Astrocyte (in vitro differentiated cells and primary cell): ENCODE measurements at regions not wholly inside any gene's neighbourhood (a gene's known extent, or its start where the extent isn't known, plus 50 kb on each side); places are given as distances from the start of the nearest gene placed in this dataset.

Experiments used
- DNase-seq: peaks from one replicate; pipeline ENCODE4 v3.0.0-alpha.2; 2010; ENCODE audit warnings: low read depth
- FAIRE-seq: peaks from 2 replicates; lab custom pipeline; 2011; peaks lifted over from hg19 to GRCh38; lab: Jason Lieb, UNC
- H2AFZ ChIP-seq: 2 replicates; pipeline ENCODE4 v1.6.0; 2012; ENCODE audit warnings: low read depth, low read length, inconsistent platforms
- H3K27ac ChIP-seq: 2 replicates; pipeline ENCODE4 v1.5.1; 2011; ENCODE audit warnings: low read depth, low read length, inconsistent platforms
- H3K27me3 ChIP-seq: 2 replicates; pipeline ENCODE4 v1.6.0; 2011; ENCODE audit warnings: low read length, inconsistent platforms; ENCODE audit not compliant: insufficient read depth
- H3K36me3 ChIP-seq: 2 replicates; pipeline ENCODE4 v1.5.1; 2011; ENCODE audit warnings: low read length, inconsistent platforms; ENCODE audit not compliant: insufficient read depth
- H3K4me1 ChIP-seq: 2 replicates; pipeline ENCODE4 v1.5.1; 2011; ENCODE audit warnings: low read length, inconsistent platforms; ENCODE audit not compliant: insufficient read depth
- H3K4me2 ChIP-seq: 2 replicates; pipeline ENCODE4 v1.6.0; 2012; ENCODE audit warnings: low read length, inconsistent platforms
- H3K4me3 ChIP-seq: 2 replicates; pipeline ENCODE4 v1.5.1; 2011; ENCODE audit warnings: low read depth, mild to moderate bottlenecking, low read length, inconsistent platforms; ENCODE audit not compliant: insufficient read depth
- H3K79me2 ChIP-seq: 2 replicates; pipeline ENCODE4 v1.6.0; 2012; ENCODE audit warnings: mild to moderate bottlenecking, low read length, inconsistent platforms; ENCODE audit not compliant: insufficient read depth
- H3K9ac ChIP-seq: 2 replicates; pipeline ENCODE4 v1.6.0; 2012; ENCODE audit warnings: mild to moderate bottlenecking, low read length, inconsistent platforms
- H3K9me3 ChIP-seq: 2 replicates; pipeline ENCODE4 v1.5.1; 2012; ENCODE audit warnings: low read depth, mild to moderate bottlenecking, low read length, inconsistent platforms; ENCODE audit not compliant: insufficient read depth
- H4K20me1 ChIP-seq: 2 replicates; pipeline ENCODE4 v1.6.0; 2012; ENCODE audit warnings: low read length, inconsistent platforms; ENCODE audit not compliant: insufficient read depth
- H3K27ac Mint-ChIP-seq: one replicate; pipeline ENCODE4 v1.8.0; 2021; ENCODE audit warnings: mild to moderate bottlenecking, mixed read lengths; ENCODE audit not compliant: unreplicated experiment
- H3K27me3 Mint-ChIP-seq: one replicate; pipeline ENCODE4 v1.8.0; 2021; ENCODE audit warnings: low read depth, mixed read lengths; ENCODE audit not compliant: unreplicated experiment
- H3K36me3 Mint-ChIP-seq: one replicate; pipeline ENCODE4 v1.8.0; 2021; ENCODE audit warnings: low read depth, mixed read lengths; ENCODE audit not compliant: unreplicated experiment
- H3K4me1 Mint-ChIP-seq: one replicate; pipeline ENCODE4 v1.8.0; 2021; ENCODE audit warnings: low read depth, mixed read lengths; ENCODE audit not compliant: unreplicated experiment
- H3K4me3 Mint-ChIP-seq: one replicate; pipeline ENCODE4 v1.8.0; 2021; ENCODE audit warnings: mild to moderate bottlenecking, moderate library complexity, mixed read lengths; ENCODE audit not compliant: unreplicated experiment
- H3K9me3 Mint-ChIP-seq: one replicate; pipeline ENCODE4 v1.8.0; 2021; ENCODE audit warnings: mild to moderate bottlenecking, mixed read lengths; ENCODE audit not compliant: unreplicated experiment
- EZH2 ChIP-seq: IDR thresholded peaks from 2 replicates; pipeline ENCODE4 v1.6.1; 2012; ENCODE audit warnings: mild to moderate bottlenecking, low read length, inconsistent platforms; ENCODE audit not compliant: insufficient read depth
- TF ChIP-seq, protein P1 (sequence below): IDR thresholded peaks from 2 replicates; pipeline ENCODE4 v1.5.1; 2011; ENCODE audit warnings: low read depth, mild to moderate bottlenecking, inconsistent platforms, low read length, moderate library complexity; ENCODE audit not compliant: insufficient read depth

DNA sequence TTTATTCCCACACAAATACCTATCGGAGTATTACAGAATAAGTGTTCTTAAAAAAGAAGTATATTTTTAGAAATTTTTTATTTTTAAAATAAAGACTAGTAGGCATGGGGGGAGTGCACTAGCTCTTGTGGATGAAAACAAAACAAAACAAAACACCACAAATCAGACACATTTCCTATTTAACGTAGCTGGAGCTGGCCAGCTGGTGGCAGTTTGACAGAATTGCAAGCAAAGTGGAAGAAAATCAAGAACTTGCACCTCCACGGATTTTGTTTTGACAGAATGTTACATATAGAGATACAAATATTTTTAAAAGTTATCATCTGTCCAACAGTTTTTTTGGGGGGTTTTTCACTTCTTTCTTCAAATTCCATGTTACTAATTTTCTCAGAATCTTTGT, 63.6 kb upstream of the SNRPB2 start:
- Histone ChIP-seq H4K20me1 (no peaks in the 10 kb centered on the region), H2AFZ (no peak overlapping the region), H3K4me1 (no peaks in the 10 kb centered on the region), H3K9me3 (no peaks in the 10 kb centered on the region), H3K9ac (no peak overlapping the region), H3K27ac (no peak overlapping the region), H3K4me2 (no peak overlapping the region), H3K27me3 (no peaks in the 10 kb centered on the region), H3K4me3 (no peak overlapping the region), H3K36me3 (no peaks in the 10 kb centered on the region), H3K79me2 (no peaks in the 10 kb centered on the region)
- no peaks in the 10 kb centered on the region for H3K36me3 Mint-ChIP-seq
- H3K9me3 Mint-ChIP-seq, result peaks cover 3% of the 10 kb centered on the region
- H3K27ac Mint-ChIP-seq, result no peak overlapping the region
- DNase-seq (no peak), FAIRE-seq (no peak)
- no peaks in the 10 kb centered on the region for H3K4me1 Mint-ChIP-seq
- no peaks in the 10 kb centered on the region for H3K27me3 Mint-ChIP-seq
- TF ChIP-seq, protein P1, sequence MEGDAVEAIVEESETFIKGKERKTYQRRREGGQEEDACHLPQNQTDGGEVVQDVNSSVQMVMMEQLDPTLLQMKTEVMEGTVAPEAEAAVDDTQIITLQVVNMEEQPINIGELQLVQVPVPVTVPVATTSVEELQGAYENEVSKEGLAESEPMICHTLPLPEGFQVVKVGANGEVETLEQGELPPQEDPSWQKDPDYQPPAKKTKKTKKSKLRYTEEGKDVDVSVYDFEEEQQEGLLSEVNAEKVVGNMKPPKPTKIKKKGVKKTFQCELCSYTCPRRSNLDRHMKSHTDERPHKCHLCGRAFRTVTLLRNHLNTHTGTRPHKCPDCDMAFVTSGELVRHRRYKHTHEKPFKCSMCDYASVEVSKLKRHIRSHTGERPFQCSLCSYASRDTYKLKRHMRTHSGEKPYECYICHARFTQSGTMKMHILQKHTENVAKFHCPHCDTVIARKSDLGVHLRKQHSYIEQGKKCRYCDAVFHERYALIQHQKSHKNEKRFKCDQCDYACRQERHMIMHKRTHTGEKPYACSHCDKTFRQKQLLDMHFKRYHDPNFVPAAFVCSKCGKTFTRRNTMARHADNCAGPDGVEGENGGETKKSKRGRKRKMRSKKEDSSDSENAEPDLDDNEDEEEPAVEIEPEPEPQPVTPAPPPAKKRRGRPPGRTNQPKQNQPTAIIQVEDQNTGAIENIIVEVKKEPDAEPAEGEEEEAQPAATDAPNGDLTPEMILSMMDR, result no peak
- TF ChIP-seq EZH2, result no peak
- no peak overlapping the region for H3K4me3 Mint-ChIP-seq

DNA sequence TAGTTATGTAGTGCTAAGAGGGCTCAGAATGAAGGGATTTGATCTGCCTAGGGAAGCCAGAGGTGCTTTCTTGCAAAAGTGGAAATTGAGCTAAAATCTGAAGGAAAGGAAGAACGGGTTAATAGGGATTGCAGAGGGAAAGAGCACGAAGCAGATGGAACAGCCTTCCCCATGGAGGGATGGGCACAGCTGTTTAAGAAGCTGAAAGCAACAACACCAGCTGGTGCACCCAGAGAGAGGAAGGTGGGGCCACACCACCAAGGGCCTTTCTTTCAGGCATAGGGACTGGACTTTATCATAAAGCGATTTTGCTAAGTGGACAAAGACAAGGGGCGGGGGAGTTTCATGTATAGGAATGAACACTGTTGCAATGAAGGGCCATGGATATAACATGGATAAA, 65.8 kb upstream of the SNRPB2 start:
- Histone ChIP-seq H3K4me1 (no peaks in the 10 kb centered on the region), H3K9me3 (no peaks in the 10 kb centered on the region), H3K79me2 (no peaks in the 10 kb centered on the region), H4K20me1 (no peaks in the 10 kb centered on the region), H3K27ac (no peak overlapping the region), H2AFZ (no peak overlapping the region), H3K27me3 (no peaks in the 10 kb centered on the region), H3K4me2 (no peak overlapping the region), H3K4me3 (no peak overlapping the region), H3K9ac (no peak overlapping the region), H3K36me3 (no peaks in the 10 kb centered on the region)
- Mint-ChIP-seq H3K27me3 (no peaks in the 10 kb centered on the region), H3K27ac (no peak overlapping the region), H3K4me1 (no peaks in the 10 kb centered on the region), H3K9me3 (no peaks in the 10 kb centered on the region), H3K4me3 (no peak overlapping the region), H3K36me3 (no peaks in the 10 kb centered on the region)
- no peak for DNase-seq
- TF ChIP-seq, protein P1, result no peak
- TF ChIP-seq EZH2, result no peak
- FAIRE-seq, result no peak

DNA sequence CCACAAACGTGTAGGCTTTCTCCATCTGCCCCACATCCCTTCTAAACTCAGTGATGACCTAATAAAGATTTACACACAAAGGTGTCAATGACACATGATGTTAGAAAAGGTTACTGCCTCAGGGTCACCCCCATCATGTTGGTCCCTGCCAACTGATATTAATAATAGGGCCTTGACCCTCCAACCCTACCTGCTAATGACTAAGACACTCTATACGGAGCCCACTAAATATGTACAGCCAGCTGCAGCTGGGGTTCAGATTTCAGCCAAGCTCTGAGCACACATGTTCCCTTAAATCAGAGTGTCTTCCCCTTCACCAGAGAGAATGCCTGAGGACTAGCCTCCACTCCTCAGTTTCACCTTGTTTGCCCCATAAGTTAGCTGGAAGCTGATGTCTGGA, 67.4 kb upstream of the SNRPB2 start:
- TF ChIP-seq, protein P1, result no peak
- no peak for TF ChIP-seq EZH2
- Mint-ChIP-seq H3K27me3 (no peaks in the 10 kb centered on the region), H3K4me1 (no peaks in the 10 kb centered on the region), H3K36me3 (no peaks in the 10 kb centered on the region), H3K9me3 (peaks cover 6% of the 10 kb centered on the region), H3K4me3 (no peak overlapping the region), H3K27ac (no peak overlapping the region)
- Histone ChIP-seq H3K36me3 (no peaks in the 10 kb centered on the region), H3K4me2 (no peak overlapping the region), H3K9ac (no peak overlapping the region), H3K4me1 (no peaks in the 10 kb centered on the region), H3K9me3 (no peaks in the 10 kb centered on the region), H3K27me3 (no peaks in the 10 kb centered on the region), H2AFZ (no peak overlapping the region), H3K79me2 (no peaks in the 10 kb centered on the region), H3K4me3 (no peak overlapping the region), H3K27ac (no peak overlapping the region), H4K20me1 (no peaks in the 10 kb centered on the region)
- no peak for DNase-seq
- FAIRE-seq, result no peak
